ENCODE measurements at regions not wholly inside any gene's neighbourhood (a gene's known extent, or its start where the extent isn't known, plus 50 kb on each side); places are given as distances from the start of the nearest gene placed in this dataset.

GRCh38 chr4:83862471-83862870, 326.6 kb downstream of the GPAT3 start:
- BruUV-seq (replicated peaks) = no TSS peak
- no peak overlapping the region for H3K9ac ChIP-seq (replicated peaks; ENCODE audit: extremely low read depth, insufficient read depth, low read length)
- CTCF ChIA-PET = no interaction called here
- no peaks in the 10 kb centered on the region for H3K79me2 ChIP-seq (ENCODE audit: control insufficient read depth, insufficient read depth, low read length)
- H4K20me1 ChIP-seq (replicated peaks; ENCODE audit: control insufficient read depth, extremely low read depth, insufficient read depth, low read length) = no peaks in the 10 kb centered on the region
- TF ChIP-seq MAX (IDR thresholded peaks at IDR 0.05; ENCODE audit: insufficient read depth, insufficient read length) = no peak
- TF ChIP-seq POLR2A (IDR thresholded peaks at IDR 0.05; ENCODE audit: low read depth, low read length) = no peak
- TF ChIP-seq, protein P1, sequence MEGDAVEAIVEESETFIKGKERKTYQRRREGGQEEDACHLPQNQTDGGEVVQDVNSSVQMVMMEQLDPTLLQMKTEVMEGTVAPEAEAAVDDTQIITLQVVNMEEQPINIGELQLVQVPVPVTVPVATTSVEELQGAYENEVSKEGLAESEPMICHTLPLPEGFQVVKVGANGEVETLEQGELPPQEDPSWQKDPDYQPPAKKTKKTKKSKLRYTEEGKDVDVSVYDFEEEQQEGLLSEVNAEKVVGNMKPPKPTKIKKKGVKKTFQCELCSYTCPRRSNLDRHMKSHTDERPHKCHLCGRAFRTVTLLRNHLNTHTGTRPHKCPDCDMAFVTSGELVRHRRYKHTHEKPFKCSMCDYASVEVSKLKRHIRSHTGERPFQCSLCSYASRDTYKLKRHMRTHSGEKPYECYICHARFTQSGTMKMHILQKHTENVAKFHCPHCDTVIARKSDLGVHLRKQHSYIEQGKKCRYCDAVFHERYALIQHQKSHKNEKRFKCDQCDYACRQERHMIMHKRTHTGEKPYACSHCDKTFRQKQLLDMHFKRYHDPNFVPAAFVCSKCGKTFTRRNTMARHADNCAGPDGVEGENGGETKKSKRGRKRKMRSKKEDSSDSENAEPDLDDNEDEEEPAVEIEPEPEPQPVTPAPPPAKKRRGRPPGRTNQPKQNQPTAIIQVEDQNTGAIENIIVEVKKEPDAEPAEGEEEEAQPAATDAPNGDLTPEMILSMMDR (IDR thresholded peaks at IDR 0.05; ENCODE audit: extremely low read depth in 1 of 2, insufficient read depth in 1 of 2, low read depth in 1 of 2, low read length in 2 of 2) = no peak
- no peak for TF ChIP-seq FOS (IDR thresholded peaks at IDR 0.05; ENCODE audit: borderline replicate concordance, insufficient read depth, low read length)
- TF ChIP-seq POLR2AphosphoS5 (IDR thresholded peaks at IDR 0.05; ENCODE audit: insufficient read depth, low read depth, low read length) = no peak
- no peak for TF ChIP-seq EZH2 (IDR thresholded peaks at IDR 0.05; ENCODE audit: borderline replicate concordance, low read depth, low read length, severe bottlenecking)
- TF ChIP-seq GATA2 (IDR thresholded peaks at IDR 0.05; ENCODE audit: insufficient read depth, insufficient read length, low read depth, low read length) = no peak
- no peak for TF ChIP-seq JUN (IDR thresholded peaks at IDR 0.05; ENCODE audit: borderline replicate concordance, insufficient read depth, insufficient read length, low read depth)
- no peak for TF ChIP-seq MYC (IDR thresholded peaks at IDR 0.05; ENCODE audit: low read depth, low read length)
- peaks cover 0 to 2% of the 10 kb centered on the region in 2 experiments for H3K27me3 ChIP-seq (ENCODE audit: control insufficient read depth in 2 of 2, insufficient read depth in 2 of 2, low read length in 2 of 2)
- H2AFZ ChIP-seq (ENCODE audit: low read depth, low read length) = no peak overlapping the region
- no peak overlapping the region for H3K27ac ChIP-seq (ENCODE audit: insufficient read depth, low read depth, low read length)
- intact Hi-C loops (cut with micrococcal nuclease) = no loop called here
- POLR2A ChIA-PET = no interaction called here
- H3K36me3 ChIP-seq (ENCODE audit: control insufficient read depth in 2 of 2, extremely low read depth in 1 of 2, insufficient read depth in 2 of 2, low read length in 2 of 2) = no peaks in the 10 kb centered on the region
- no peaks in the 10 kb centered on the region for H3K9me1 ChIP-seq (replicated peaks; ENCODE audit: control insufficient read depth, extremely low read depth, insufficient read depth, low read length)
- dilution Hi-C loops (cut with MboI; ENCODE audit: extremely low pct_ligation_motif_present, low sequenced_read_pairs) = no loop called here
- no peak overlapping the region for H3K4me3 ChIP-seq (replicated peaks in 1 of 3; ENCODE audit: insufficient read depth in 1 of 3, low read depth in 1 of 3, low read length in 3 of 3)
- no peaks in the 10 kb centered on the region for H3K4me1 ChIP-seq (ENCODE audit: control insufficient read depth, extremely low read depth, insufficient read depth, low read length)
- FAIRE-seq (no peak), DNase-seq (ENCODE audit: low read depth, low spot score) (no peak)
- H3K9me3 ChIP-seq (replicated peaks; ENCODE audit: control insufficient read depth, insufficient read depth, low read length) = no peaks in the 10 kb centered on the region
- H3K4me2 ChIP-seq (ENCODE audit: insufficient read depth, low read length) = no peak overlapping the region
